ENCODE measurements at regions not wholly inside any gene's neighbourhood (a gene's known extent, or its start where the extent isn't known, plus 50 kb on each side); places are given as distances from the start of the nearest gene placed in this dataset.
"Not testable (repeated sequence)": the region's sequence is repeated elsewhere in the genome, so short reads cannot be mapped to it uniquely, and the experiment has no call there.

DNA sequence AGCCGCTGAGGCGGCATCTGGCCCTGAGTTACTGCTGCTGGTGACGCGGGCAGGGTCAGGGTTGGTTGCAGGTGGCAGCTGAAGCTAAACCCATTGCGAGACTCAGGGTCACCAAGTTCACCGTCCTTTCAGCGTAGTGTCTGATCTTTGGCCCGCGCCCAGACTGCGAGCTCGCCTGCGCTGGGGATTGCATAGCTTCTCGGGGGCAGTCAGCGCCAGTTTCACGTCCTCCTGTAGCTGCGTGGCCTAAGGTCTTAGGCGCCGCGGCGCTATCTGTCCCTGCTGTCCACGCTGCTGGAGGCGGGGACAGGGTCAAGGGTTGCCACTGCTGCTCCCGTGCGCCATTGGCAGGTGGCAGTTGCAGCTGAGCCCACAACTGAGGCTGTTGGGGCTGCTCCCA is 581.3 kb downstream of the TUBA3C start:
- TF ChIP-seq, protein P1, sequence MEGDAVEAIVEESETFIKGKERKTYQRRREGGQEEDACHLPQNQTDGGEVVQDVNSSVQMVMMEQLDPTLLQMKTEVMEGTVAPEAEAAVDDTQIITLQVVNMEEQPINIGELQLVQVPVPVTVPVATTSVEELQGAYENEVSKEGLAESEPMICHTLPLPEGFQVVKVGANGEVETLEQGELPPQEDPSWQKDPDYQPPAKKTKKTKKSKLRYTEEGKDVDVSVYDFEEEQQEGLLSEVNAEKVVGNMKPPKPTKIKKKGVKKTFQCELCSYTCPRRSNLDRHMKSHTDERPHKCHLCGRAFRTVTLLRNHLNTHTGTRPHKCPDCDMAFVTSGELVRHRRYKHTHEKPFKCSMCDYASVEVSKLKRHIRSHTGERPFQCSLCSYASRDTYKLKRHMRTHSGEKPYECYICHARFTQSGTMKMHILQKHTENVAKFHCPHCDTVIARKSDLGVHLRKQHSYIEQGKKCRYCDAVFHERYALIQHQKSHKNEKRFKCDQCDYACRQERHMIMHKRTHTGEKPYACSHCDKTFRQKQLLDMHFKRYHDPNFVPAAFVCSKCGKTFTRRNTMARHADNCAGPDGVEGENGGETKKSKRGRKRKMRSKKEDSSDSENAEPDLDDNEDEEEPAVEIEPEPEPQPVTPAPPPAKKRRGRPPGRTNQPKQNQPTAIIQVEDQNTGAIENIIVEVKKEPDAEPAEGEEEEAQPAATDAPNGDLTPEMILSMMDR (IDR thresholded peaks at IDR 0.05): not testable (repeated sequence)
- not testable (repeated sequence) for TF ChIP-seq POLR2A (IDR thresholded peaks at IDR 0.05)
